ENCODE measurements at regions not wholly inside any gene's neighbourhood (a gene's known extent, or its start where the extent isn't known, plus 50 kb on each side); places are given as distances from the start of the nearest gene placed in this dataset.
"Not testable (repeated sequence)": the region's sequence is repeated elsewhere in the genome, so short reads cannot be mapped to it uniquely, and the experiment has no call there.

GRCh38 chr5:118511846-118512245, 476.5 kb downstream of the DTWD2 start:
- ATAC-seq (ENCODE audit: insufficient number of reproducible peaks, low FRiP score, low read depth) (no peak), DNase-seq (ENCODE audit: low spot score) (no peak)
- H3K9me3 ChIP-seq = no peaks in the 10 kb centered on the region

GRCh38 chr5:118506217-118506852, 482.0 kb downstream of the DTWD2 start:
- Histone ChIP-seq H3K4me3 (no peak overlapping the region), H3K27ac (no peak overlapping the region), H3K27me3 (replicated peaks; ENCODE audit: insufficient read depth) (no peaks in the 10 kb centered on the region), H3K36me3 (no peaks in the 10 kb centered on the region), H3K9me3 (no peaks in the 10 kb centered on the region), H3K4me1 (ENCODE audit: control insufficient read depth in 1 of 2, low read depth in 2 of 2) (no peaks in the 10 kb centered on the region)
- TF ChIP-seq CTCF (IDR thresholded peaks at IDR 0.05) = no peak
- ATAC-seq (ENCODE audit: insufficient number of reproducible peaks, low FRiP score, low read depth) (no peak), DNase-seq (ENCODE audit: low spot score) (no peak)

More at GRCh38 chr5:118511846-118512245, 476.5 kb downstream of the DTWD2 start:
- Histone ChIP-seq H3K27me3 (replicated peaks; ENCODE audit: insufficient read depth) (no peaks in the 10 kb centered on the region), H3K4me3 (no peak overlapping the region), H3K36me3 (no peaks in the 10 kb centered on the region), H3K4me1 (ENCODE audit: control insufficient read depth in 1 of 2, low read depth in 2 of 2) (no peaks in the 10 kb centered on the region), H3K27ac (no peak overlapping the region)
- TF ChIP-seq CTCF (IDR thresholded peaks at IDR 0.05) = no peak

DNA sequence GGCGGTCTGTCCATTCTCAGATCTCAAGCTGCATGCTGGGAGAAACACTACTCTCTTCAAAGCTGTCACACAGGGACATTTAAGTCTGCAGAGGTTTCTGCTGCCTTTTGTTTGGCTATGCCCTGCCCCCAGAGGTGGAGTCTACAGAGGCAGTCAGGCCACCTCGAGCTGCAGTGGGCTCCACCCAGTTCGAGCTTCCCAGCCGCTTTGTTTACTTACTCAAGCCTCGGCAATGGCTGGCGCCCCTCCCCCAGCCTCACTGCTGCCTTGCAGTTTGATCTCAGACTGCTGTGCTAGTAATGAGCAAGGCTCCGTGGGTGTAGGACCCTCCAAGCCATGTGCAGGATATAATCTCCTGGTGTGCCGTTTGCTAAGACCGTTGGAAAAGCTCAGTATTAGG, 486.1 kb downstream of the DTWD2 start:
- DNase-seq (ENCODE audit: low spot score); H3K27ac ChIP-seq; H3K4me3 ChIP-seq; H3K9me3 ChIP-seq; H3K27me3 ChIP-seq (replicated peaks; ENCODE audit: insufficient read depth); H3K36me3 ChIP-seq; ATAC-seq (ENCODE audit: insufficient number of reproducible peaks, low FRiP score, low read depth); H3K4me1 ChIP-seq (ENCODE audit: control insufficient read depth in 1 of 2, low read depth in 2 of 2): not testable (repeated sequence)

GRCh38 chr5:118491351-118491750, 497.0 kb downstream of the DTWD2 start:
- no peak for DNase-seq (ENCODE audit: low spot score)
- no peak for TF ChIP-seq CTCF (IDR thresholded peaks at IDR 0.05)
- H3K9me3 ChIP-seq = no peaks in the 10 kb centered on the region
- no peak overlapping the region for H3K4me3 ChIP-seq
- no peaks in the 10 kb centered on the region for H3K27me3 ChIP-seq (replicated peaks; ENCODE audit: insufficient read depth)
- no peak for ATAC-seq (ENCODE audit: insufficient number of reproducible peaks, low FRiP score, low read depth)
- no peaks in the 10 kb centered on the region for H3K4me1 ChIP-seq (ENCODE audit: control insufficient read depth in 1 of 2, low read depth in 2 of 2)
- no peak overlapping the region for H3K27ac ChIP-seq
- H3K36me3 ChIP-seq = no peaks in the 10 kb centered on the region

DNA sequence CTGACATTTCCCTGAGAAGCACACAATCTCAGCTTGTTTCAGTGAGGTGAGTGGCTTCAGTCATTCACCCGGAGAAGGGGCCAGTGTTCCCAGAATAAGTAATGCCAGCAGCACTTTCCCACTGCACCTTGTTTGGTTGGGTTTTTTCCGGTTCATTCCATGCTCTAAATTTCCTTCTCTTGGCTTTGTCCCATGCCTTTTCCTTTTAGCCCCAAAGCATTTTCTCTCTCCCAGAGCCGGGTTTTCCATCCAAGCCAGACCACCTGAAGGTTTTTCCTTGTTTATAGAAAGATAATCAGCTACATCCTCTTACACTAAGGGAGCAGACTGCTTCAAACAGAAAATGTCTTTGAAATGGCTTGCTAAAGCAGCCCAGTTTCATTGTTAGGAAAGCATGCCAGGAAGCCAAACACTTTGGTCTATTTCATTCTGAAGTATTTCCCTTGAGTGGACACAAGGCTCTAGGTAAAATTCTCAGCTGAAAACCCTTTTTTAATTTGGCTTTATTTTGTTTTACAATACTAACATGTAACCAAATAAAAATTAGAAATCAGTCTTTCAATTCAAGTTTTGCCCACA, 501.6 kb downstream of the DTWD2 start:
- H3K4me3 ChIP-seq = no peak overlapping the region
- no peak for DNase-seq (ENCODE audit: low spot score)
- no peaks in the 10 kb centered on the region for H3K36me3 ChIP-seq
- H3K4me1 ChIP-seq (ENCODE audit: control insufficient read depth in 1 of 2, low read depth in 2 of 2) = no peaks in the 10 kb centered on the region
- no peak for TF ChIP-seq CTCF (IDR thresholded peaks at IDR 0.05)
- H3K27me3 ChIP-seq (replicated peaks; ENCODE audit: insufficient read depth) = no peaks in the 10 kb centered on the region
- no peak for ATAC-seq (ENCODE audit: insufficient number of reproducible peaks, low FRiP score, low read depth)
- H3K27ac ChIP-seq = no peak overlapping the region
- H3K9me3 ChIP-seq = no peaks in the 10 kb centered on the region

DNA sequence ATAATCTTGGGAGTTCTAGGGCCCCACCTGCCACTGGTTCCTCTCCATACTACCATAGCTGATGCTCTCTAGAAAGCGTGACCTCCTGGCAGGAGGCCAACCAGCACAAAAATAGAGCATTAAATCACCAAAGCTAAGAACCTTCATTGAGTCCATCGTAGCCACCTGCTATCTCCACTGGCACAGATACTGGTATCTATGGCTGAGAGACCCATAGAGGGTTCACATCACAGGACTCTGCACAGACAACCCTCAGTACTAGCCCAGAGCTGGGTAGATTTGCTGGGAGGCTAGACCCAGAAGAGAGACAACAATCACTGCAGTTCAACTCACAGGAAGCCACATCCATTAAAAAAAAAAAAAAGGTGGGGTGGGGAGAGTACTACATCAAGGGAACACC, 509.1 kb downstream of the DTWD2 start:
- ATAC-seq (ENCODE audit: insufficient number of reproducible peaks, low FRiP score, low read depth) (no peak), DNase-seq (ENCODE audit: low spot score) (no peak)
- Histone ChIP-seq H3K27me3 (replicated peaks; ENCODE audit: insufficient read depth) (no peaks in the 10 kb centered on the region), H3K36me3 (no peaks in the 10 kb centered on the region), H3K4me3 (no peak overlapping the region), H3K4me1 (ENCODE audit: control insufficient read depth in 1 of 2, low read depth in 2 of 2) (no peaks in the 10 kb centered on the region), H3K27ac (no peak overlapping the region), H3K9me3 (no peaks in the 10 kb centered on the region)
- TF ChIP-seq CTCF (IDR thresholded peaks at IDR 0.05) = no peak

Data from thoracic aorta (tissue), 2 donors.